MM.1S (cell line): ENCODE measurements at regions not wholly inside any gene's neighbourhood (a gene's known extent, or its start where the extent isn't known, plus 50 kb on each side); places are given as distances from the start of the nearest gene placed in this dataset.

ENCODE experiments used
- EZH2 ChIP-seq: fragments of 300-600 bp; sonication (generic); optimal IDR thresholded peaks from 2 replicates; pipeline ENCODE3; 2017; ENCODE audit warnings: low read depth, mild to moderate bottlenecking, antibody characterized with exemption, low read length, mixed read lengths
- EZH2phosphoT487 ChIP-seq: fragments of 300-600 bp; sonication (generic); IDR thresholded peaks from 2 replicates; pipeline ENCODE4 v1.6.1; 2018; ENCODE audit warnings: antibody characterized with exemption, low read length
- TF ChIP-seq, protein P1 (sequence below): fragments of 300-600 bp; sonication (generic); IDR thresholded peaks from 2 replicates; pipeline ENCODE4 v1.5.1; 2016; ENCODE audit warnings: antibody characterized with exemption, low read length, mixed read lengths

DNA sequence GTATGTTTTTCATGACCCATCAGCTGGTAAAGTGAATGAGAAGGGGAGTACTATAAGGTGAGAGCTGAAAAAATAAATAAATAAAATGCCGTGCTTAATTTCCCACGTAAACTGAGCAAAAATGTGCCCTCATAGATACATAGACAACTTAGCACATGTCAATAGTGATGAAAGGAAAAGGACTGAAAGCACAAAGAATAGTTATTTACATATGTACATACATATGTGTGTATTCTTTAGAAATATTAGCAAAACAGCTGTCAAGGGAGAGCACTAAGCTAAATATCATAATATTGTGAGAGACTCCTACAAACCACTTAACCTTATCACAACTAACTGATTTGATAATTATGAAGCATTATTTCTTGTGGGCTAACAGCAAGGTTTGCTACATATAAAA lies 213.6 kb upstream of the FTMT start:
- no peak for TF ChIP-seq EZH2phosphoT487
- TF ChIP-seq, protein P1, sequence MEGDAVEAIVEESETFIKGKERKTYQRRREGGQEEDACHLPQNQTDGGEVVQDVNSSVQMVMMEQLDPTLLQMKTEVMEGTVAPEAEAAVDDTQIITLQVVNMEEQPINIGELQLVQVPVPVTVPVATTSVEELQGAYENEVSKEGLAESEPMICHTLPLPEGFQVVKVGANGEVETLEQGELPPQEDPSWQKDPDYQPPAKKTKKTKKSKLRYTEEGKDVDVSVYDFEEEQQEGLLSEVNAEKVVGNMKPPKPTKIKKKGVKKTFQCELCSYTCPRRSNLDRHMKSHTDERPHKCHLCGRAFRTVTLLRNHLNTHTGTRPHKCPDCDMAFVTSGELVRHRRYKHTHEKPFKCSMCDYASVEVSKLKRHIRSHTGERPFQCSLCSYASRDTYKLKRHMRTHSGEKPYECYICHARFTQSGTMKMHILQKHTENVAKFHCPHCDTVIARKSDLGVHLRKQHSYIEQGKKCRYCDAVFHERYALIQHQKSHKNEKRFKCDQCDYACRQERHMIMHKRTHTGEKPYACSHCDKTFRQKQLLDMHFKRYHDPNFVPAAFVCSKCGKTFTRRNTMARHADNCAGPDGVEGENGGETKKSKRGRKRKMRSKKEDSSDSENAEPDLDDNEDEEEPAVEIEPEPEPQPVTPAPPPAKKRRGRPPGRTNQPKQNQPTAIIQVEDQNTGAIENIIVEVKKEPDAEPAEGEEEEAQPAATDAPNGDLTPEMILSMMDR, result no peak
- TF ChIP-seq EZH2, result no peak
